K562 (cell line): ENCODE measurements at regions not wholly inside any gene's neighbourhood (a gene's known extent, or its start where the extent isn't known, plus 50 kb on each side); places are given as distances from the start of the nearest gene placed in this dataset.

Experiments used
- BCOR ChIP-seq: fragments of 450-650 bp; IDR thresholded peaks from 2 replicates; pipeline ENCODE4 v1.6.1; 2016
- CHD7 ChIP-seq: fragments of 200-600 bp; sonication (generic); IDR thresholded peaks from one replicate; pipeline ENCODE4 v1.6.1; 2012; ENCODE audit warnings: mild to moderate bottlenecking, low read depth, low read length, inconsistent platforms
- DACH1 ChIP-seq: fragments of 450-650 bp; IDR thresholded peaks from 2 replicates; pipeline ENCODE4 v1.6.1; 2018; ENCODE audit not compliant: partially characterized antibody
- ZNF121 ChIP-seq: sonication (generic); formaldehyde crosslinking; conservative IDR thresholded peaks from 2 replicates; pipeline ENCODE4 v1.8.0; 2022; ENCODE audit warnings: missing genetic modification reagents
- ZNF311 ChIP-seq: fragments of 250-450 bp; sonication (Bioruptor Pico); IDR thresholded peaks from 2 replicates; pipeline ENCODE4 v1.4.0; 2020; ENCODE audit warnings: mild to moderate bottlenecking, moderate library complexity

- no peak for TF ChIP-seq CHD7
- no peak for TF ChIP-seq ZNF311 (CRISPR knock-in tag)
- TF ChIP-seq DACH1, result no peak
- no peak for TF ChIP-seq ZNF121 (CRISPR knock-in tag)
- no peak for TF ChIP-seq BCOR
These were observed 198.9 kb upstream of the MDGA2 start (continued) for GRCh38 chr14:47874350-47874749.
